B cell (primary cell): ENCODE measurements at regions not wholly inside any gene's neighbourhood (a gene's known extent, or its start where the extent isn't known, plus 50 kb on each side); places are given as distances from the start of the nearest gene placed in this dataset.

ENCODE experiments used
- EZH2 ChIP-seq: IDR thresholded peaks from 2 replicates; pipeline ENCODE4 v1.6.1; 2012; ENCODE audit warnings: borderline replicate concordance, low read depth, mild to moderate bottlenecking, moderate library complexity, low read length; ENCODE audit not compliant: insufficient read depth, poor library complexity, severe bottlenecking
- TF ChIP-seq, protein P1 (sequence below): fragments of 200-600 bp; IDR thresholded peaks from one replicate; pipeline ENCODE4 v1.8.0; 2022; ENCODE audit warnings: antibody characterized with exemption, mild to moderate bottlenecking

DNA sequence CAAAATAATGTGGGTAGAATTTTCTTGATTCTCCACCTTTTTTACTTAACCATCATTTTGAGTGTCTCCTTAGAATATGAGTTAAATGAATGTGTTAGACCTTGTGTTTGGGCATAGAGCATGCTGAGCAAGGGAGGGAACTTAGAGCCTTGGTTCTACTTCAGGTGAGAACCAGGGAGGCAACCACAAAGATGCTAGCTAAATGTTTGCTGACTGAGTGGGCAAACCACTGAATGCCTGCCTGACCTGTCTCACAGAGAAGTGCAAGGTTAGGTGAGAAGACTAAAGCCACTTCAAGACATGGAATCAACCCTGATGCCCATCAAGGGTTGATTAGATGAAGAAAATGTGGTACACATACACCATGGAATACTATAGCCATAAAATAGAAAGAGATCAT is 242.6 kb upstream of the ZNF32 start:
- TF ChIP-seq, protein P1, sequence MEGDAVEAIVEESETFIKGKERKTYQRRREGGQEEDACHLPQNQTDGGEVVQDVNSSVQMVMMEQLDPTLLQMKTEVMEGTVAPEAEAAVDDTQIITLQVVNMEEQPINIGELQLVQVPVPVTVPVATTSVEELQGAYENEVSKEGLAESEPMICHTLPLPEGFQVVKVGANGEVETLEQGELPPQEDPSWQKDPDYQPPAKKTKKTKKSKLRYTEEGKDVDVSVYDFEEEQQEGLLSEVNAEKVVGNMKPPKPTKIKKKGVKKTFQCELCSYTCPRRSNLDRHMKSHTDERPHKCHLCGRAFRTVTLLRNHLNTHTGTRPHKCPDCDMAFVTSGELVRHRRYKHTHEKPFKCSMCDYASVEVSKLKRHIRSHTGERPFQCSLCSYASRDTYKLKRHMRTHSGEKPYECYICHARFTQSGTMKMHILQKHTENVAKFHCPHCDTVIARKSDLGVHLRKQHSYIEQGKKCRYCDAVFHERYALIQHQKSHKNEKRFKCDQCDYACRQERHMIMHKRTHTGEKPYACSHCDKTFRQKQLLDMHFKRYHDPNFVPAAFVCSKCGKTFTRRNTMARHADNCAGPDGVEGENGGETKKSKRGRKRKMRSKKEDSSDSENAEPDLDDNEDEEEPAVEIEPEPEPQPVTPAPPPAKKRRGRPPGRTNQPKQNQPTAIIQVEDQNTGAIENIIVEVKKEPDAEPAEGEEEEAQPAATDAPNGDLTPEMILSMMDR: no peak
- no peak for TF ChIP-seq EZH2
